ENCODE measurements at regions not wholly inside any gene's neighbourhood (a gene's known extent, or its start where the extent isn't known, plus 50 kb on each side); places are given as distances from the start of the nearest gene placed in this dataset.

DNA sequence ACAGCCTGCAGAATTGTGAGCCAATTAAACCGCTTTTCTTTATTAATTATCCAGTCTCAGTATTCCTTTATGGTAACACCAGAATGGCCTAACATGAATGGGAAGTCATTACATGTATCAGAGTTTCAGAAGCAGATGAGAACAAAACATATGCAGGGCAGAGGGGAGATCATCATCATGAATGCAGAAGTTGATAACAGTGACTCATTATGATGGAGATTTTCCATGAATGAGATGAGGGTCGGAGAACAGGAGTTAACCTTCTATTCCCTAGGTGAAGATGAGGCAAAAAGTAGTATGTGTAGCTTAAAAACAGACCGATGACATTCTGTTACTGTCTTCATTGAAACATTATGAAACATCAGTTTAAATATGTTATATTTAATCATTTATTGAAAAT, 59.5 kb upstream of the PPM1B start:
- DNase-seq (ENCODE audit: low read depth) = no peak
- TF ChIP-seq, protein P1, sequence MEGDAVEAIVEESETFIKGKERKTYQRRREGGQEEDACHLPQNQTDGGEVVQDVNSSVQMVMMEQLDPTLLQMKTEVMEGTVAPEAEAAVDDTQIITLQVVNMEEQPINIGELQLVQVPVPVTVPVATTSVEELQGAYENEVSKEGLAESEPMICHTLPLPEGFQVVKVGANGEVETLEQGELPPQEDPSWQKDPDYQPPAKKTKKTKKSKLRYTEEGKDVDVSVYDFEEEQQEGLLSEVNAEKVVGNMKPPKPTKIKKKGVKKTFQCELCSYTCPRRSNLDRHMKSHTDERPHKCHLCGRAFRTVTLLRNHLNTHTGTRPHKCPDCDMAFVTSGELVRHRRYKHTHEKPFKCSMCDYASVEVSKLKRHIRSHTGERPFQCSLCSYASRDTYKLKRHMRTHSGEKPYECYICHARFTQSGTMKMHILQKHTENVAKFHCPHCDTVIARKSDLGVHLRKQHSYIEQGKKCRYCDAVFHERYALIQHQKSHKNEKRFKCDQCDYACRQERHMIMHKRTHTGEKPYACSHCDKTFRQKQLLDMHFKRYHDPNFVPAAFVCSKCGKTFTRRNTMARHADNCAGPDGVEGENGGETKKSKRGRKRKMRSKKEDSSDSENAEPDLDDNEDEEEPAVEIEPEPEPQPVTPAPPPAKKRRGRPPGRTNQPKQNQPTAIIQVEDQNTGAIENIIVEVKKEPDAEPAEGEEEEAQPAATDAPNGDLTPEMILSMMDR (IDR thresholded peaks at IDR 0.05; ENCODE audit: control insufficient read depth, extremely low read depth, insufficient read depth) = no peak
- H3K4me3 ChIP-seq (ENCODE audit: low read depth, low read length) = no peak overlapping the region

GRCh38 chr2:44110444-44110843, 58.2 kb upstream of the PPM1B start:
- DNase-seq (ENCODE audit: low read depth) = no peak
- TF ChIP-seq, protein P1 (IDR thresholded peaks at IDR 0.05; ENCODE audit: control insufficient read depth, extremely low read depth, insufficient read depth) = no peak
- H3K4me3 ChIP-seq (ENCODE audit: low read depth, low read length) = no peak overlapping the region

DNA sequence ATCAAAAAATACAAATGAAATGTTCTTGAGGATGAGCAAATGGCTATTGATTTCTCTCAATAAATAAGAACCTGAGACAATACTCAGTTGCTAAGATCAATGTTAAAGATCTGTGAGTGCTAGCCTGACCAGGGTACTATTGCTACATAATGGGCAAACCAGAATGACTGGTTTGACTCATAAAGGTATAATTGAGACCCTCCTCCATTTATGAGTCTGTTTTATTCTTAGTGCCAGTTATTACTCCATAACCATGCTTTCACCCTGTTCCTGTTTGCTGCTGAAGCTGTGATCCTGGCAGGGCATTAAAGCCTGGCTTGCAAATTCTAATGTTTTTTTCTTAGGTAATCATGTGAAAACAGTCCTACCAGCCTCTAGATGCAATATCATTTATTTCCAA, 56.6 kb upstream of the PPM1B start:
- peak; percentile 49 for DNase-seq (ENCODE audit: low read depth)
- no peak overlapping the region for H3K4me3 ChIP-seq (ENCODE audit: low read depth, low read length)
- TF ChIP-seq, protein P1 (IDR thresholded peaks at IDR 0.05; ENCODE audit: control insufficient read depth, extremely low read depth, insufficient read depth) = no peak

DNA sequence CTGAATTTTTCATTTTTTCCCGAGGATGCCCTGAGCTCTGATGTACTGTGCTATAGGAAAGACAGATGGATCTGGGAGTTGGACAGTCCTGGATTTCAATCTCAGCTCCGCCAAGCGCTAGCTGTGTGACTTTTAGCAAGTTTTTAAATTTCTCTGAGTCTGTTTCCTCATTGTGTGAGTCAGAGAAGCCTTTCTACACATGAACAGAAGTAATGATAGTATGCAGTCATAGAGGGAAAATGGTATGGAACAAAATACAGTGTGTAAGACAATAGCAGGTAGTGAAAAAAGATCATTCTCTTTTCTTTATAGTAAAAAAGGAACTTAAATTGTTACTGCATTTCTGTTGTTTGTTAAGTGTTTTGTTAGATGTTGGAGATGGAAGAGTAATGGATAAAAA, 52.4 kb upstream of the PPM1B start:
- TF ChIP-seq, protein P1 (IDR thresholded peaks at IDR 0.05; ENCODE audit: control insufficient read depth, extremely low read depth, insufficient read depth) = no peak
- no peak for DNase-seq (ENCODE audit: low read depth)
- H3K4me3 ChIP-seq (ENCODE audit: low read depth, low read length) = no peak overlapping the region

DNA sequence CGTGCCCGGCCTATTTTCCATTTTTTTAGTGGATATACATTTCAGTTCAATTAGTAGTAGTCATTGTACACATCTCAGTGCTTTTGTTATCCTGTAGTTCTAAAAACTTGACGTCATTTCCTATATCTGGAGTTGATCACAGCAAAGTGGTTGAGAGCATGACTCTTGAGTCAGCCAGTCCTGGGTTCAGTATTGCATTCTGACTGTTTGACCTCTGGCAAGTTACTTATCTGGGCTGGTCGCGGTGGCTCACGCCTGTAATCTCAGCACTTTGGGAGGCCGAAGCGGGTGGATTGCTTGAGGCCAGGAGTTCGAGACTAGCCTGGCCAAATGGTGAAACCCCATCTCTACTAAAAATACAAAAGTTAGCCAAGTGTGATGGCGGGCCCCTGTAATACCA, 50.4 kb upstream of the PPM1B start:
- DNase-seq (ENCODE audit: low read depth) = no peak
- H3K4me3 ChIP-seq (ENCODE audit: low read depth, low read length) = no peak overlapping the region
- TF ChIP-seq, protein P1 (IDR thresholded peaks at IDR 0.05; ENCODE audit: control insufficient read depth, extremely low read depth, insufficient read depth) = no peak
